CD14-positive monocyte (primary cell): ENCODE measurements at regions not wholly inside any gene's neighbourhood (a gene's known extent, or its start where the extent isn't known, plus 50 kb on each side); places are given as distances from the start of the nearest gene placed in this dataset.
A peak's percentile ranks its signal among the peaks of the same experiment; 100 is the strongest.

Experiments used
- DNase-seq, 3 donors: peaks; one replicate each; pipeline ENCODE4 v3.0.0-alpha.2; 2011 to 2022
- H2AFZ ChIP-seq: 2 replicates; pipeline ENCODE4 v1.6.0; 2012; ENCODE audit warnings: mild to moderate bottlenecking, low read depth, low read length, inconsistent platforms; ENCODE audit not compliant: insufficient read depth, poor library complexity, severe bottlenecking
- H3K27ac ChIP-seq, 2 donors: 1 replicate in 1 of 2; 2 replicates in 1 of 2; pipeline ENCODE4 v1.5.1; 2012 to 2013; ENCODE audit warnings: low read length in 2 of 2, control low read depth in 1 of 2, inconsistent platforms in 1 of 2, low read depth in 1 of 2, mild to moderate bottlenecking in 1 of 2
- H3K27me3 ChIP-seq, 2 donors: one replicate each; pipeline versions ENCODE4 v1.6.0 to v1.6.1; 2011 to 2013; ENCODE audit warnings: low read length in 2 of 2; ENCODE audit not compliant: control insufficient read depth in 2 of 2, insufficient read depth in 2 of 2
- H3K36me3 ChIP-seq, 2 donors: replicated peaks in 1 of 2; 1 replicate in 1 of 2; 2 replicates in 1 of 2; pipeline versions ENCODE4 v1.5.1 to v1.6.1; 2012 to 2013; ENCODE audit warnings: low read length in 2 of 2, control low read depth in 1 of 2, inconsistent platforms in 1 of 2, mild to moderate bottlenecking in 1 of 2; ENCODE audit not compliant: insufficient read depth in 2 of 2, control insufficient read depth in 1 of 2
- H3K4me1 ChIP-seq, 2 donors: 1 replicate in 1 of 2; 2 replicates in 1 of 2; pipeline versions ENCODE4 v1.5.1 to v1.6.1; 2012 to 2013; ENCODE audit warnings: low read length in 2 of 2, control low read depth in 1 of 2, inconsistent platforms in 1 of 2, mild to moderate bottlenecking in 1 of 2, moderate library complexity in 1 of 2; ENCODE audit not compliant: insufficient read depth in 2 of 2, control insufficient read depth in 1 of 2
- H3K4me2 ChIP-seq: replicated peaks from 2 replicates; pipeline ENCODE3; 2012; ENCODE audit warnings: low read length, moderate library complexity, mild to moderate bottlenecking; ENCODE audit not compliant: poor library complexity, severe bottlenecking; ENCODE audit errors: extremely low read depth
- H3K4me3 ChIP-seq, 3 experiments: fragments of 200-600 bp in 1 of 3; sonication (generic) in 1 of 3; replicated peaks in 1 of 3; 1 replicate in 2 of 3; 2 replicates in 1 of 3; pipeline ENCODE4 v1.5.1; 2011 to 2013; ENCODE audit warnings: low read length in 3 of 3, mild to moderate bottlenecking in 3 of 3, control low read depth in 2 of 3, low read depth in 2 of 3, inconsistent platforms in 1 of 3, moderate library complexity in 1 of 3
- H3K79me2 ChIP-seq: 2 replicates; pipeline ENCODE4 v1.6.0; 2012; ENCODE audit warnings: mild to moderate bottlenecking, control low read depth, inconsistent platforms, low read length, moderate library complexity; ENCODE audit not compliant: insufficient read depth
- H3K9ac ChIP-seq: 2 replicates; pipeline ENCODE4 v1.6.0; 2017; ENCODE audit warnings: low read length, mild to moderate bottlenecking; ENCODE audit not compliant: insufficient read depth, poor library complexity, severe bottlenecking
- H3K9me3 ChIP-seq, 2 donors: replicated peaks in 1 of 2; 1 replicate in 1 of 2; 2 replicates in 1 of 2; pipeline versions ENCODE4 v1.5.1 to v1.6.1; 2012 to 2013; ENCODE audit warnings: low read length in 2 of 2, control low read depth in 1 of 2; ENCODE audit not compliant: control insufficient read depth in 1 of 2, insufficient read depth in 1 of 2
- H4K20me1 ChIP-seq: 2 replicates; pipeline ENCODE4 v1.6.0; 2012; ENCODE audit warnings: mild to moderate bottlenecking, low read length, control low read depth, moderate library complexity; ENCODE audit not compliant: insufficient read depth
- H3K27ac Mint-ChIP-seq, 7 donors: one replicate each; pipeline ENCODE4 v1.8.0; 2020; ENCODE audit warnings: mild to moderate bottlenecking in 7 of 7, mixed read lengths in 7 of 7, moderate library complexity in 6 of 7, inconsistent platforms in 2 of 7
- H3K27me3 Mint-ChIP-seq, 3 donors: one replicate each; pipeline ENCODE4 v1.8.0; 2021 to 2022; ENCODE audit warnings: low read depth in 3 of 3, mild to moderate bottlenecking in 3 of 3, mixed read lengths in 3 of 3, moderate library complexity in 3 of 3, inconsistent platforms in 1 of 3
- H3K36me3 Mint-ChIP-seq, 2 donors: one replicate each; pipeline ENCODE4 v1.8.0; 2020; ENCODE audit warnings: mixed read lengths in 2 of 2, inconsistent platforms in 1 of 2, mild to moderate bottlenecking in 1 of 2
- H3K4me1 Mint-ChIP-seq: one replicate; pipeline ENCODE4 v1.8.0; 2020; ENCODE audit warnings: mild to moderate bottlenecking, mixed read lengths
- H3K4me3 Mint-ChIP-seq, 2 donors: one replicate each; pipeline ENCODE4 v1.8.0; 2020; ENCODE audit warnings: mild to moderate bottlenecking in 2 of 2, mixed read lengths in 2 of 2, moderate library complexity in 1 of 2
- H3K9me3 Mint-ChIP-seq, 7 donors: one replicate each; pipeline ENCODE4 v1.8.0; 2020 to 2022; ENCODE audit warnings: mixed read lengths in 7 of 7, mild to moderate bottlenecking in 6 of 7, moderate library complexity in 6 of 7, inconsistent platforms in 2 of 7
- CTCF ChIP-seq: fragments of 200-600 bp; IDR thresholded peaks from one replicate; pipeline ENCODE4 v1.8.0; 2022; ENCODE audit warnings: antibody characterized with exemption, mild to moderate bottlenecking
- WGBS: methylation state at CpG from one replicate; pipeline ENCODE4 v1.1.5; 2013; ENCODE audit warnings: missing lambda C conversion rate; ENCODE audit not compliant: insufficient coverage; 5-methylcytosine and 5-hydroxymethylcytosine counted together
- intact Hi-C, 2 donors: fragments of 100-400 bp; cut with micrococcal nuclease; formaldehyde crosslinking; loops; one replicate each; pipeline versions ENCODE4 v1.15.0 to v1.15.1; 2023

- H3K27ac ChIP-seq, result peak overlapping the region in 1 of 2 donors; percentile 75
- no peaks in the 10 kb centered on the region for H3K79me2 ChIP-seq
- no CpG with 5 or more reads among the region's 3 CpGs for WGBS
- no peak overlapping the region for H3K9ac ChIP-seq
- H3K4me1 ChIP-seq, result peaks cover 28 to 38% of the 10 kb centered on the region in 2 donors
- H3K36me3 ChIP-seq, result no peaks in the 10 kb centered on the region
- no peaks in the 10 kb centered on the region for H3K27me3 ChIP-seq
- TF ChIP-seq CTCF, result no peak
- peak overlapping the region in 1 of 3 experiments; percentile 50 for H3K4me3 ChIP-seq
- peak overlapping the region; percentile 0 to 93 (median 72) for H3K27ac Mint-ChIP-seq
- H3K9me3 Mint-ChIP-seq, result peaks cover 0 to 2% (median 0%) of the 10 kb centered on the region in 7 donors
- H3K4me3 Mint-ChIP-seq, result peak overlapping the region in 1 of 2 donors; percentile 71
- H3K27me3 Mint-ChIP-seq, result no peaks in the 10 kb centered on the region
- peaks cover 41% of the 10 kb centered on the region for H3K4me1 Mint-ChIP-seq
- peak in 2 of 3 donors; percentile 13 to 18 for DNase-seq
- intact Hi-C loops, result loop anchor here in 1 of 2 donors (10.0 kb wide), 1 partner anchor 61 kb away; the partner anchor contains the start of gene FZD1
- H3K9me3 ChIP-seq, result no peaks in the 10 kb centered on the region
- peak overlapping the region; percentile 57 for H3K4me2 ChIP-seq
- H4K20me1 ChIP-seq, result no peaks in the 10 kb centered on the region
- H2AFZ ChIP-seq, result no peak overlapping the region
- peaks cover 0 to 4% of the 10 kb centered on the region in 2 donors for H3K36me3 Mint-ChIP-seq
Observed at GRCh38 chr7:91325726-91326125, 61.5 kb downstream of the FZD1 start.

- Mint-ChIP-seq H3K27me3 (no peaks in the 10 kb centered on the region), H3K36me3 (peaks cover 0 to 4% of the 10 kb centered on the region in 2 donors), H3K9me3 (peaks cover 0 to 2% (median 0%) of the 10 kb centered on the region in 7 donors), H3K4me3 (peak overlapping the region in 1 of 2 donors; percentile 71), H3K27ac (peak overlapping the region in 6 of 7 donors; percentile 83 to 93 (median 90)), H3K4me1 (peaks cover 49% of the 10 kb centered on the region)
- 0% methylated on average over 1 of the region's 8 CpGs for WGBS
- Histone ChIP-seq H3K27ac (peak overlapping the region; percentile 36 to 75), H3K4me1 (peaks cover 28 to 47% of the 10 kb centered on the region in 2 donors), H3K36me3 (no peaks in the 10 kb centered on the region), H3K4me3 (peak overlapping the region in 1 of 3 experiments; percentile 50), H2AFZ (no peak overlapping the region), H3K9me3 (no peaks in the 10 kb centered on the region), H3K79me2 (no peaks in the 10 kb centered on the region), H3K27me3 (no peaks in the 10 kb centered on the region), H4K20me1 (no peaks in the 10 kb centered on the region), H3K4me2 (peak overlapping the region; percentile 57), H3K9ac (no peak overlapping the region)
- TF ChIP-seq CTCF, result no peak
- intact Hi-C loops, result loop anchor here in 1 of 2 donors (10.0 kb wide), 1 partner anchor 62 kb away; the partner anchor contains the start of gene FZD1
- no peak for DNase-seq
Observed at GRCh38 chr7:91326516-91327199, 62.4 kb downstream of the FZD1 start.
